ENCODE measurements at regions not wholly inside any gene's neighbourhood (a gene's known extent, or its start where the extent isn't known, plus 50 kb on each side); places are given as distances from the start of the nearest gene placed in this dataset.

- DNase-seq: no peak
These were observed 322.5 kb upstream of the SLC24A2 start for GRCh38 chr9:20111173-20111843.

- DNase-seq: no peak
These were observed 306.7 kb upstream of the SLC24A2 start for GRCh38 chr9:20095430-20096092.

GRCh38 chr9:20092561-20092960 lies 303.7 kb upstream of the SLC24A2 start:
- no peak for DNase-seq

GRCh38 chr9:20087481-20087880 lies 298.6 kb upstream of the SLC24A2 start:
- DNase-seq: no peak

GRCh38 chr9:20085842-20086241 lies 297.0 kb upstream of the SLC24A2 start:
- DNase-seq: no peak

- DNase-seq: no peak
These were observed 295.3 kb upstream of the SLC24A2 start for GRCh38 chr9:20084125-20084524.

GRCh38 chr9:20083390-20083789 lies 294.6 kb upstream of the SLC24A2 start:
- DNase-seq: no peak

GRCh38 chr9:20082831-20083230 lies 294.0 kb upstream of the SLC24A2 start:
- no peak for DNase-seq

GRCh38 chr9:20082406-20082805 lies 293.6 kb upstream of the SLC24A2 start:
- DNase-seq: no peak

- DNase-seq: no peak
These were observed 289.4 kb upstream of the SLC24A2 start for GRCh38 chr9:20078246-20078645.

GRCh38 chr9:20074291-20074690 lies 285.5 kb upstream of the SLC24A2 start:
- DNase-seq: no peak

- DNase-seq: no peak
These were observed 281.5 kb upstream of the SLC24A2 start for GRCh38 chr9:20070336-20070735.

- no peak for DNase-seq
These were observed 277.2 kb upstream of the SLC24A2 start for GRCh38 chr9:20065796-20066700.

- DNase-seq: no peak
These were observed 276.2 kb upstream of the SLC24A2 start for GRCh38 chr9:20065046-20065445.

- no peak for DNase-seq
These were observed 265.9 kb upstream of the SLC24A2 start for GRCh38 chr9:20054734-20055133.

- DNase-seq: no peak
These were observed 260.1 kb upstream of the SLC24A2 start for GRCh38 chr9:20048985-20049384.

- no peak for DNase-seq
These were observed 259.6 kb upstream of the SLC24A2 start for GRCh38 chr9:20048437-20048836.

- DNase-seq: no peak
These were observed 255.8 kb upstream of the SLC24A2 start for GRCh38 chr9:20044686-20045085.

- DNase-seq: no peak
These were observed 254.6 kb upstream of the SLC24A2 start for GRCh38 chr9:20043461-20043860.

- DNase-seq: no peak
These were observed 254.2 kb upstream of the SLC24A2 start for GRCh38 chr9:20043035-20043434.

GRCh38 chr9:20042128-20042711 lies 253.4 kb upstream of the SLC24A2 start:
- no peak for DNase-seq

GRCh38 chr9:20041697-20042081 lies 252.9 kb upstream of the SLC24A2 start:
- DNase-seq: peak; percentile 80

GRCh38 chr9:20040991-20041696 lies 252.3 kb upstream of the SLC24A2 start:
- DNase-seq: no peak

Data from DMS79 (cell line).